ES-I3 (cell line): ENCODE measurements at regions not wholly inside any gene's neighbourhood (a gene's known extent, or its start where the extent isn't known, plus 50 kb on each side); places are given as distances from the start of the nearest gene placed in this dataset.
"Not testable (repeated sequence)": the region's sequence is repeated elsewhere in the genome, so short reads cannot be mapped to it uniquely, and the experiment has no call there.

ENCODE experiments used
- H3K36me3 ChIP-seq: 2 replicates; pipeline ENCODE4 v1.6.1; 2013; ENCODE audit warnings: mild to moderate bottlenecking, low read length, control low read depth, moderate library complexity; ENCODE audit not compliant: insufficient read depth
- H3K4me1 ChIP-seq: 2 replicates; pipeline ENCODE4 v1.6.1; 2013; ENCODE audit warnings: mild to moderate bottlenecking, control low read depth, low read length; ENCODE audit not compliant: insufficient read depth
- H3K9ac ChIP-seq: 2 replicates; pipeline ENCODE4 v1.6.1; 2013; ENCODE audit warnings: low read depth, mild to moderate bottlenecking, low read length, moderate library complexity
- H3K9me3 ChIP-seq: 2 replicates; pipeline ENCODE4 v1.6.1; 2013; ENCODE audit warnings: mild to moderate bottlenecking, low read length, moderate library complexity; ENCODE audit not compliant: control insufficient read depth, insufficient read depth

- peaks cover 10% of the 10 kb centered on the region; the same call in 1 of the 2 replicates for H3K4me1 ChIP-seq
- no peaks in the 10 kb centered on the region for H3K9me3 ChIP-seq
- H3K9ac ChIP-seq: no peak overlapping the region
- no peaks in the 10 kb centered on the region for H3K36me3 ChIP-seq
Measured at GRCh38 chr5:119949426-119949999, 320.2 kb downstream of the FAM170A start.

DNA sequence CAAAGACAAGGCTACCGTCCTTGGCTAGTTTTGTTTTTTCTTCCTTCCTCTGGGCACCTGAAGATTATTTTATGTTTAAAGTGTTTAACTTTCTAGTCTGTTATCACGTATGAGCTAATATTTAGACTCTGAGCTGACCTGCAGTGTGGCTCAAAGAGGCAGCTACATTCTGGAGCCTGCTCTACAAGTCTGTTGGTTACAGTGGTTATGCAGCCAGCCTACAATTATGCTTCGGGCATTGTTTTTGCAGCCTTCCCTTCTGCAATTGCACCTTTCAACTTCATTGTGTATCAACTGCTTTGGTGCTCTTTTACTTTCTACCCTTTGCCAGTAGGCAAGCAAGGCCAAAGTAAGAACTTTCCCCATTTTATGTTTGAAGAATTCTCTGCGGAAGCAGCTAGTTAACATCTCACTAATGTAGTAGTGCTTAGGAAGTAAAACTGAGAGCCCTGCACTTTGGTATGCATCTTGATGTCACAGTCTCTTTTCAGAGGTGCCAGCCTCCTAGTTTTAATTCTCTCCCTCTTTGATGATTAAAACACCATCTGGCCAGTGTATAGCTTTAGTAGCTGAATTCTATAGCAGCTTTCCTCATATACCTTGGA is 322.1 kb downstream of the FAM170A start:
- Histone ChIP-seq H3K36me3 (no peaks in the 10 kb centered on the region), H3K4me1 (peaks cover 10% of the 10 kb centered on the region; the same call in 1 of the 2 replicates), H3K9me3 (no peaks in the 10 kb centered on the region; the same call in 1 of the 2 replicates), H3K9ac (no peak overlapping the region)

GRCh38 chr5:119953474-119953873 is 324.1 kb downstream of the FAM170A start:
- no peaks in the 10 kb centered on the region for H3K36me3 ChIP-seq

GRCh38 chr5:119954106-119954505 is 324.7 kb downstream of the FAM170A start:
- H3K4me1 ChIP-seq: peaks cover 7% of the 10 kb centered on the region; the same call in 1 of the 2 replicates
- H3K9ac ChIP-seq: no peak overlapping the region
- H3K9me3 ChIP-seq: no peaks in the 10 kb centered on the region; the same call in 1 of the 2 replicates
- H3K36me3 ChIP-seq: no peaks in the 10 kb centered on the region

More at GRCh38 chr5:119953474-119953873, 324.1 kb downstream of the FAM170A start:
- peaks cover 10% of the 10 kb centered on the region; the same call in 1 of the 2 replicates for H3K4me1 ChIP-seq
- no peak overlapping the region for H3K9ac ChIP-seq
- no peaks in the 10 kb centered on the region; the same call in 1 of the 2 replicates for H3K9me3 ChIP-seq

DNA sequence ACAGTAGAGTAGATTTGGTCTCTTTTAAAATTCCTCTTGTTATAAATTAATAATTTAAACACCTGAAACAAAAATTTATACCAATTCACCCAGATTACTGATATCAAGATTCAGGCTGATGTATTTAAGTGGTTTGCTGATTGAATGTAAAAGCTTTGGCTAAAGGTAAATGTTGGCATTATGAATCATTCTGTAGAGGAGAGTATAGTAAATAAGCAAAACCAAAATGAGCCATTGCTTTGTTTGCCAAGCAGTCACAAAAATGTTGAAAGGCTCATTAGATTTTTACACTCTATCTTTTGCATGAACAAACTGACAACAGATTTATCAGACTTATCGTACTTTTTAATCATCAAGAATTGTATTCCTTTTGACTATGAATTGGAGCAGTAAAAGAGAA is 332.6 kb downstream of the FAM170A start:
- no peaks in the 10 kb centered on the region for H3K9me3 ChIP-seq
- H3K4me1 ChIP-seq: no peaks in the 10 kb centered on the region
- no peaks in the 10 kb centered on the region for H3K36me3 ChIP-seq
- no peak overlapping the region for H3K9ac ChIP-seq

DNA sequence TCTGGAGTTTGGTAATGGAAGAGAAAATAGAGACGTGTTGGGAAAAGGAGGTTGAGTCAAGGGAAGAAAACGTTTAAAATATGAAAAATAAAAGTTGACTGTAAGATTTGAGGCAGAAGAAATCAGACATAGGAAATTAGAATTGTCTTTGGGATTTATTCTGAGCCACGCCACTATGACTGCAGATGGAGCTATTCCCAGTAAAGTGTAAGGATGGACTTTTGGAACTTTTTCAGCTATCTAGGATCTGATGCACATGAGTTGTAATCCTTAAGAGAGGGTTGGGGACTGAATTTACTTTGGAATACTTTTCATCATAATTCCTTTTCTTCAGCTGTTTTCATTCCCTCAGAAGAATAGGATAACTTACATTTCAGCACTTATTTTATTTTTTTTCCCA is 336.7 kb downstream of the FAM170A start:
- no peak overlapping the region for H3K9ac ChIP-seq
- no peaks in the 10 kb centered on the region for H3K9me3 ChIP-seq
- no peaks in the 10 kb centered on the region for H3K36me3 ChIP-seq
- no peaks in the 10 kb centered on the region for H3K4me1 ChIP-seq

- H3K4me1 ChIP-seq: no peaks in the 10 kb centered on the region
- H3K9me3 ChIP-seq: no peaks in the 10 kb centered on the region
- no peak overlapping the region for H3K9ac ChIP-seq
- H3K36me3 ChIP-seq: no peaks in the 10 kb centered on the region
Measured at GRCh38 chr5:119968690-119969089, 339.3 kb downstream of the FAM170A start.

DNA sequence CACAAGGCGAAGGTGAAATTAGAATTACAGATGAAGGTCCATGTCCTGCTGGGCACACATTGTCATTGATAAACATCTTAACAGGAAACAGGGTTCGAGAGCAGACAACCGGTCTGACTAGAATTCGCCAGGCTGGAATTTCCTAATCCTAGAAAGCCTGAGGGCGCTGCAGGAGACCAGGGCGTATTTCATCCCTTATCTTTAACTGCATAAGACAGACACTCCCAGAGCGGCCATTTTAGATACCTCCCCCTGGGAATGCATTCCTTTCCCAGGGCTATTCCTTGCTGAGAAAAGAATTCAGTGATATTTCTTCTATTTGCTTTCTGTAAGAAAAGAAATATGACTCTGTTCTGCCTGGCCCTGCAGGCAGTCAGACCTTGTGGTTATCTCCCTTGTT is 357.7 kb downstream of the FAM170A start:
- H3K36me3 ChIP-seq, H3K4me1 ChIP-seq, H3K9me3 ChIP-seq, H3K9ac ChIP-seq: not testable (repeated sequence)

GRCh38 chr5:119991625-119992024 is 362.3 kb downstream of the FAM170A start:
- no peaks in the 10 kb centered on the region for H3K9me3 ChIP-seq
- no peak overlapping the region for H3K9ac ChIP-seq
- H3K4me1 ChIP-seq: no peaks in the 10 kb centered on the region
- no peaks in the 10 kb centered on the region for H3K36me3 ChIP-seq

- Histone ChIP-seq H3K36me3 (no peaks in the 10 kb centered on the region), H3K9ac (no peak overlapping the region)
Measured at GRCh38 chr5:119996128-119996527, 366.8 kb downstream of the FAM170A start.

DNA sequence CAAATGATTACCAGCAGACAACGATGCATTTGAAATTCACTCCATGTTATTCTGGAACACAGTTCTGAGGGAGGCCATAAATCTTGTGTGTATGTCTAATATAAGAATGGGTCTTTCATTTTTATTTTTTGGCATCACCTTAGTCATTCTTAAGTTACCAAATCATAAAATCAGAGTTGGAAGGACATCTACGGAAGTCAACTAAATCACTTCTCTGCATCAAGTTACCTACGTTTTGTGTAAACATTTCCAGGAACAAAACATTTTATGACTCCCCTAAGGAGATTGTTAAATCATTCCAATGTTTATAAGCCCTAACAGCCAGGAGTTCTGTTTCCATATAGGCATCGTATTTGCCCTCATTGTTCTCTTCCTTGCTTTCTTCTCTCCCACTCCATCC is 378.2 kb downstream of the FAM170A start:
- H3K9me3 ChIP-seq: no peaks in the 10 kb centered on the region
- H3K9ac ChIP-seq: no peak overlapping the region
- no peaks in the 10 kb centered on the region for H3K4me1 ChIP-seq
- H3K36me3 ChIP-seq: no peaks in the 10 kb centered on the region

More at GRCh38 chr5:119996128-119996527, 366.8 kb downstream of the FAM170A start:
- Histone ChIP-seq H3K9me3 (no peaks in the 10 kb centered on the region), H3K4me1 (no peaks in the 10 kb centered on the region)

DNA sequence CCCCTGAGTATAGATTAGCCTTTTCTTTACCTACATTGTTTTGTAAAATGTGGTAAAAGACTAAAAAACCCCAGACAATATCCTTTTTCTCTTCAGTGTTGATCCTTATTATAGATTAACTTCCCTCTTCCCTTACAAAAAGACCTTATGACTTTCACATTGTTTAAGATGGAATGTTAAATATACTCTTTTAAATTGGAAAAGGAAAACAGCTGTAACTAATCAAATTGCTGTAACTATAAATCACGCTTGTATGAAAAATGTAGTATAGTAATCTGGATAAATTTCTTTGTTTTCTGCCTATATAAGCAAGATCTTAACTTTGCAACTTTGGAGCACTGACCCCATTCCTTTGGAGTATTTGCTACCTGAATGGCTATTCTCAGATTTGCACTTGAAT is 383.1 kb downstream of the FAM170A start:
- no peaks in the 10 kb centered on the region for H3K4me1 ChIP-seq
- H3K9ac ChIP-seq: no peak overlapping the region
- no peaks in the 10 kb centered on the region for H3K9me3 ChIP-seq
- H3K36me3 ChIP-seq: no peaks in the 10 kb centered on the region

GRCh38 chr5:120014535-120014934 is 385.2 kb downstream of the FAM170A start:
- H3K4me1 ChIP-seq: no peaks in the 10 kb centered on the region

DNA sequence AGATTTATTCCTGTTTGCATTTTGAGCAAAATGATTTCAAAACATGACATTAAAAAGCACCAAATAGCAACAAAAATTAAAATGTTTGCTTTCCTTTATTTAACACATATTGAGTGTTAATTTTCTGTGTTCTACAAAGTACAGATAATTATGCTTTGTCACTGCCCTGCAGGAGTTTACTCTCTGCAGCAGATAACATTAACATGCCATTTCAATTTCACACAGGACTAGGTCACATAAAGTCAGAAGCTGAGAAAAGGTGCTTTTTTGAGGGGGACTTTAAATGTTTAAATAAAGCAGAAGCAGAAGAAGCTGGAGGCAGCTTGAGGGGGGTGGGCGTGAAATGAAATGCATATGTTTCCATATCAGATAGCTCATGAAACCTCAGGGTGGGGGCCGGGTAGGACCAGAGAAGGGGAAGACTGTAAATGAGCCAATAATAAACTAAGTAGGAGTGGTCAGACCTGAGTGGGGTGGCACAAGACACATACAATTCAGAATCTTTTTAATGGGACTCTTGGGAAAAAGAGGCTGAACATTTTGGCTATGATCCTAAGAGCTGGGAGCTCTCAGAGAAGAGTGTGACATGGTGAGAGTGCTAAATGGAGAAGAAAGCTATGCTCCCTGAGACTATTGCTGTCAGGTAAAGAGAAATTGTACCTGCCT is 387.5 kb downstream of the FAM170A start:
- no peaks in the 10 kb centered on the region for H3K4me1 ChIP-seq
- no peaks in the 10 kb centered on the region for H3K36me3 ChIP-seq
- H3K9me3 ChIP-seq: no peaks in the 10 kb centered on the region
- H3K9ac ChIP-seq: no peak overlapping the region

More at GRCh38 chr5:120014535-120014934, 385.2 kb downstream of the FAM170A start:
- Histone ChIP-seq H3K36me3 (no peaks in the 10 kb centered on the region), H3K9me3 (no peaks in the 10 kb centered on the region), H3K9ac (no peak overlapping the region)

DNA sequence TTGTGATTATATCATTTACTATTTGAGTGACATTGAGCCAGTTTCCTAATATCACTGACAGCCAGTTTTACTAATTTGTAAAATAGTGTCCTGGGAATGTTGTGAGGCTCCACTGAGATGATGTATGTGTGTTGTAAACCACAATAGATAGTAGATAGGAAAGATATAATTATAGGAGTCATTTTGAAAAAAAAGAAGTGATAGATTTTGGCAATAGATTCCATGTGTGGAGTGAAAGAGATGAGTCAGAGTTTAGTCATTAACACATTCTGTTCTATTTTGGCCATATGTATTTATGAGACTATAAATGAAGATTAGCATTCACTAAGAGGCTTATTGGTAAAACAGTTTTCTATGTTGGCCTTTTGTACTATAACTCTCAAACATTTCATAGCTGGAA is 388.2 kb downstream of the FAM170A start:
- Histone ChIP-seq H3K9me3 (no peaks in the 10 kb centered on the region), H3K9ac (no peak overlapping the region), H3K36me3 (no peaks in the 10 kb centered on the region), H3K4me1 (no peaks in the 10 kb centered on the region)
